Activated T-helper 2 cell treated with anti-CD3 and anti-CD28 coated beads, Interferon-gamma antibody, Interleukin-2, Interleukin-4, amounts not matched to agents 10 μg/mL and 5 μg/mL and 100 μg/mL, durations not matched to agents 14 hours and 24 hours and 36 hours (primary cell): ENCODE measurements at regions not wholly inside any gene's neighbourhood (a gene's known extent, or its start where the extent isn't known, plus 50 kb on each side); places are given as distances from the start of the nearest gene placed in this dataset.

Experiments
- DNase-seq: peaks from one replicate; pipeline ENCODE4 v3.0.0; 2021; ENCODE audit warnings: low spot score
- H3K27ac Mint-ChIP-seq: one replicate; pipeline ENCODE4 v1.8.0; 2021; ENCODE audit warnings: mixed read lengths
- H3K27me3 Mint-ChIP-seq: one replicate; pipeline ENCODE4 v1.8.0; 2021; ENCODE audit warnings: low read depth, mixed read lengths
- H3K36me3 Mint-ChIP-seq: one replicate; pipeline ENCODE4 v1.8.0; 2021; ENCODE audit warnings: low read depth, mixed read lengths
- H3K4me1 Mint-ChIP-seq: one replicate; pipeline ENCODE4 v1.8.0; 2021; ENCODE audit warnings: low read depth, mixed read lengths
- H3K4me3 Mint-ChIP-seq: one replicate; pipeline ENCODE4 v1.8.0; 2021; ENCODE audit warnings: low read depth, mild to moderate bottlenecking, moderate library complexity, mixed read lengths
- H3K9me3 Mint-ChIP-seq: one replicate; pipeline ENCODE4 v1.8.0; 2021; ENCODE audit warnings: mixed read lengths
- intact Hi-C: fragments of 100-400 bp; cut with micrococcal nuclease; formaldehyde crosslinking; loops from one replicate; pipeline ENCODE4 v1.15.1; 2023

- Mint-ChIP-seq H3K36me3 (no peaks in the 10 kb centered on the region), H3K27ac (no peak overlapping the region), H3K4me1 (no peaks in the 10 kb centered on the region), H3K9me3 (no peaks in the 10 kb centered on the region), H3K27me3 (no peaks in the 10 kb centered on the region), H3K4me3 (no peak overlapping the region)
- no peak for DNase-seq
- intact Hi-C loops = no loop called here
Observed at GRCh38 chr6:152920016-152920415, 62.8 kb downstream of the FBXO5 start.
